LHCN-M2 (cell line): ENCODE measurements at regions not wholly inside any gene's neighbourhood (a gene's known extent, or its start where the extent isn't known, plus 50 kb on each side); places are given as distances from the start of the nearest gene placed in this dataset.
"Not testable (repeated sequence)": the region's sequence is repeated elsewhere in the genome, so short reads cannot be mapped to it uniquely, and the experiment has no call there.

Source experiments
- DNase-seq: peaks from one replicate; pipeline ENCODE4 v3.0.0-alpha.2; 2012; ENCODE audit warnings: low read depth

GRCh38 chr5:155699385-155699784, 627.6 kb upstream of the SGCD start:
- no peak for DNase-seq

- no peak for DNase-seq
Measured at GRCh38 chr5:155700333-155700732, 626.6 kb upstream of the SGCD start.

- DNase-seq, result no peak
Measured at GRCh38 chr5:155711882-155712281, 615.1 kb upstream of the SGCD start.

- not testable (repeated sequence) for DNase-seq
Measured at GRCh38 chr5:155714435-155714834, 612.5 kb upstream of the SGCD start.

GRCh38 chr5:155726267-155726666, 600.7 kb upstream of the SGCD start:
- DNase-seq, result no peak

GRCh38 chr5:155727512-155728145, 599.3 kb upstream of the SGCD start:
- DNase-seq, result no peak

- DNase-seq, result no peak
Measured at GRCh38 chr5:155728146-155728856, 598.7 kb upstream of the SGCD start.

- no peak for DNase-seq
Measured at GRCh38 chr5:155728857-155729683, 597.9 kb upstream of the SGCD start.

- DNase-seq, result no peak
Measured at GRCh38 chr5:155729684-155730059, 597.3 kb upstream of the SGCD start.

- no peak for DNase-seq
Measured at GRCh38 chr5:155732587-155733376, 594.2 kb upstream of the SGCD start.

GRCh38 chr5:155733935-155734334, 593.0 kb upstream of the SGCD start:
- no peak for DNase-seq

GRCh38 chr5:155735388-155735787, 591.6 kb upstream of the SGCD start:
- no peak for DNase-seq

GRCh38 chr5:155738616-155739015, 588.3 kb upstream of the SGCD start:
- no peak for DNase-seq

GRCh38 chr5:155746367-155747038, 580.5 kb upstream of the SGCD start:
- DNase-seq, result no peak

- no peak for DNase-seq
Measured at GRCh38 chr5:155750101-155750500, 576.9 kb upstream of the SGCD start.

- no peak for DNase-seq
Measured at GRCh38 chr5:155750571-155750970, 576.4 kb upstream of the SGCD start.

GRCh38 chr5:155753943-155754581, 572.9 kb upstream of the SGCD start:
- DNase-seq, result no peak

GRCh38 chr5:155759252-155759651, 567.7 kb upstream of the SGCD start:
- DNase-seq, result no peak

- no peak for DNase-seq
Measured at GRCh38 chr5:155759984-155760383, 567.0 kb upstream of the SGCD start.

- DNase-seq, result no peak
Measured at GRCh38 chr5:155761502-155761901, 565.5 kb upstream of the SGCD start.

GRCh38 chr5:155765715-155766114, 561.2 kb upstream of the SGCD start:
- no peak for DNase-seq
